Right lobe of liver (tissue), 4 donors: ENCODE measurements at regions not wholly inside any gene's neighbourhood (a gene's known extent, or its start where the extent isn't known, plus 50 kb on each side); places are given as distances from the start of the nearest gene placed in this dataset.

ENCODE experiments used
- CTCF ChIP-seq, 4 donors: fragments of 200-600 bp in 3 of 4; fragments of 450-650 bp in 1 of 4; IDR thresholded peaks; one replicate each; pipeline versions ENCODE4 v1.5.1 to v1.8.0; 2016 to 2022; ENCODE audit warnings: antibody characterized with exemption in 4 of 4, mild to moderate bottlenecking in 2 of 4
- POLR2A ChIP-seq: fragments of 450-650 bp; IDR thresholded peaks from one replicate; pipeline ENCODE4 v1.6.1; 2017; ENCODE audit warnings: antibody characterized with exemption, mild to moderate bottlenecking
- donor health status: DM: no; HTN: no; CAD: no.
- donor health status: DM: no; HTN: no; CAD: no.
- donor health status: DM: no; HTN: yes; CAD: no.

- TF ChIP-seq POLR2A (no peak), CTCF (IDR thresholded peaks at IDR 0.05) (no peak)
These were observed 542.5 kb upstream of the UBE2E2 start for GRCh38 chr3:22660606-22661005.
